SKM-1 (cell line): ENCODE measurements at regions not wholly inside any gene's neighbourhood (a gene's known extent, or its start where the extent isn't known, plus 50 kb on each side); places are given as distances from the start of the nearest gene placed in this dataset.

Experiments used
- DNase-seq: peaks from one replicate; lab custom pipeline; 2025; ENCODE audit not compliant: unreplicated experiment; lab: John Stamatoyannopoulos, UW

DNA sequence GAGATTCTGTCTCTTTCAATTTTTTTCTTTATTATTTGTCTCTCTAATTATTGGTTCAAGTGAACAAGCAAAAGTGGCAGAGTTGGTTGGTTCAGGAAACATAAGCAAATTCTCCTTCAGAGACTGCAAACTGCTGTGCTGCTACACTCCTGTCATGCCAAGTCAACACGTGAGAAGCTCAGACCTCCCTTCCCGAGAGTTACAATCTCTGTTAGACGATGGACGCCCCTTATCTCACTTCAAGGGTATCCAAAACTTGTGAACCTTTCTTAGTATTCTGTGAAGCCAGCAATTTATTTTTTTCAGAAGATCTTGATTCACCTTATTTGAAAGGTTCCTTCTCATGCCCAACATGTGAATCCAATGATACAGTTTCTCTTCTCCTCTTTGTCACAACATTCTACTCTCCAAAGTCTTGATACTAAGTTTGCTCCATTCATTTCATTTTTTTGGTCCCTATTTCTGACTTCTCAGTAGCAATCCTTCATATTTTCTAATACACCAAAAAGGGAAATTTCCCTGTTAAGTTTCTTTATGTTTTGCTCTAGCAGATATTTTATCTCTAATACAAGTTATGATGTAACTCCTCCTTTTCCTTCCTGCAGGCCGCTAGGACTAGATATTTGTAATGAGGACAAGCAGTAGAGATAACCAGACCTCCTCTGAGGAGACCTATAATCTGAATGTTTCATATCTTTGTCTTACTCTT is 448.8 kb upstream of the CITED2 start:
- no peak for DNase-seq

DNA sequence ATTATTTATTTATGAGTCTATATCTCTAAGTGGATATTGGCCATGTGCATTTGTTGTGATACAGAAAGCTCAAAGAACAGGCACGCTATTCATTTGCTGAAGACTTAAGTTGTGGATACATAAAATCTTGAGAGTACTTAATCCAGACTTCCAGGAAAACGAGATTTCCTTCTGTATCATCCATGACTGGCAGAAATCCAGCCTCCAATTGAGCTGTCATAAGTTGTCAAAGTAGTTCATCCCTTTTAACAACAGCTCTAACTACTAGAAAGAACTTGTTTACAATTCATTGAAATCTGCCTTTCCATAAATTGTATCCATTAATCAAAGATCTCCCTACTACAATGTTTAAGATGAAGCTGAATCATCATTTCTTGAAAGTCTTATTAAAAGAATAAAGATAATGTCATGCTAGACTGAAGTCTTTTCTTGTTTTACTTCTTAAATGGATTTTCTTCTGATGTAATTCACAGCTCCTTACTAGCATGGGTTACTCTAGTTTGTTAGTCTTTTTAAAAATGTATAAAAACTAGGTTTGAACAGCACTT is 447.3 kb upstream of the CITED2 start:
- no peak for DNase-seq

DNA sequence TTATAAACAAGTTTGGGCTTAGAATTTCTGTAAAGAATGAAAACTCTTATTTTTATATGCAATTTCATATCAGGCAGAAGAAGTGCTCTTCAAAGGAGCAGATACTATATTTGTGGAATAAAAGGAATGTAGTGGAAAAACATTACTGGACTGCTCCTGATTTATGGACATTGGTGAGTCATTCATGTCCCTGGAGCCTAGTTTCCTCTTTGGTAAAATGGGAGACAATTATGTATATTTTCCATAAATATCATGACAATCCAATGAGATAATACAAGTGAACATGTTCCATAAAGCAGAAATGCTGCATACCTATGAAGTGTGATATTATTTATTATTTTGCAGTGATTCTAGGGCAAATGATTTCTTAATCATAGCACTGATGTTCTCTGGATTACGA is 445.8 kb upstream of the CITED2 start:
- DNase-seq: no peak

DNA sequence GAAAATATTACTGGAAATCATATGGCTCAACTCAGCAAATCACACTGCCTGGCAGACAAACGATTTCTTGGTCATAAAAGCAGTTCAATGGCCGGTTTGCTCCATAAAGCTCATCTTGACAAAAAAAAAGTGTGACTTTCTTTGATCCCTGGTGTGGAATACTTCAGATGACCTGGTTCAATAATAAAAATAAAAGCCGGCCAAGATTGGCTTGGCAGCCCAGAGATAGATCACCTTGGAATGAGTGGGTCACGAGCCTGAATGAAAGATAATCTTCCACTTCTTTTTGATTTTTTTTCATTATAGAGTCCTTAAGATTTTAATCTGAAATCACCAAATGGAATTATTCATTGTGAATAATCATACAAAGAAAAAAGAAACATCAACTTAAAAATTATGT is 445.3 kb upstream of the CITED2 start:
- DNase-seq: no peak

DNA sequence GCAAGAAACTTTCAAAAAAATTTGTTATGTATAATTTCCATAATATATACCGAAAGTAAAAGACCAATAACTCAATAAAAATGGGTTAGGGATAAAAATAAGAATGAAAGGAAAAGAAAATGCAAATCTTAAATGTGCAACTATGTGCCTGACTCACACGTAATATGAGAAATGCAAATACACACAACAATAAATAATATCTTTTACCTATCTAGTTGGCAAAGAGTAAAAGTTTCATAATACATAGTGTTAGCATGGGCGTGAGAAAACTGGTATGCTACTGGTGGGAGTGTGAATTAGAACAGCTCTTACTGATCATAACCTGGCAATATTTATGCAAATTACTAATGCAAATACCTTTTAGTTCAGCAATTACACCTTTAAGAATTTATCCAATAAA is 438.5 kb upstream of the CITED2 start:
- no peak for DNase-seq

DNA sequence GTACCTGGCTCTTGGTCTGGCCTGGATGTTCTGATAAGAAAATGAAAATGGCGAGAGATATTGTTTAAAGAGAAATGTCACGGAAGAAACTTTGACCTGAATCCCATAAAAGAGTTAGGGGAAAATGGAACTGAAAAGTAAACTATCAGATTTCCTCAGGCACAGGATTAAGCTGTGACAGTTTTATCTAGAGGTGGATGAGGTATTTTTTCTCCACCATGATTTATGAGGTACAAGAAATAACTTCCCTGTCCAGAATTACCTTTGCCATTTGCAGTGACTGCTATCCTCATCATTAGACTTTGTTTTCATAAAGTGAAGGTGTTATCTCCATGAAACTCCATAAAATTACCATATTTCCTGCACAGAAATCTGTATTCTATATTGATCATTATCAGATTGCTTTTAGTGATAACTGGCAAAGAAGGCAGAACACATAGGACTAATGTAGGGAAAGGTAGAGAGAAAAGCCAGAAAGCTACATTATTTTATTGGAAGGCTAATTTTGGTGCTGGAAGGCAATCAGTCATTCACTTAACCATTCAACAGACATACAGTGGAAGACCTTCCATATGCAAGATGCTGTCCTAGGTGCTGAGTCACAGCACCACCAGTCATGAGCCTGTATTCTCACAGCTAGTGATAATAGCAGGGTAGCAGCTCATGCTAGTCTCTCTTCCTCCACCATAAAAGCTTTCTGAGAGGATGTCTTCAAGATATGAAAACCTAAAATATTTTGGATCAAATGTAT is 427.3 kb upstream of the CITED2 start:
- DNase-seq: no peak

DNA sequence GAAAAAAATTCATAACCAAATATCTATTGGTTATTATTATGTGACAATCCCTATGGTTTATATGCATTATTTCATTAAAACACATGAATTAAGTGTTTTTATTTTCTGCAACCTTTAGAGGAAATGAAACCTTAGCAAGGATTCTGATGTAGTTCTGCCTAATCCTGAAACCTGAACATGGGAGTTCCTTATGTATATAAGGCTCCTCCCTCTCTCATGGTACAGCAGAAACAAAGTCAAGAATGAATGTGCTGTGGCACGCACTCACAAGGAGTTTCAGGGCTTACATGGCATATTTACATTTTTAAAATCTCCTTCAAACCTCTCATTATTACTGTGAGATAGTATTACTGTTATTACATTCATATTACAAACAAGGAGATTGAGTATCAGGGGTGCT is 426.4 kb upstream of the CITED2 start:
- no peak for DNase-seq

DNA sequence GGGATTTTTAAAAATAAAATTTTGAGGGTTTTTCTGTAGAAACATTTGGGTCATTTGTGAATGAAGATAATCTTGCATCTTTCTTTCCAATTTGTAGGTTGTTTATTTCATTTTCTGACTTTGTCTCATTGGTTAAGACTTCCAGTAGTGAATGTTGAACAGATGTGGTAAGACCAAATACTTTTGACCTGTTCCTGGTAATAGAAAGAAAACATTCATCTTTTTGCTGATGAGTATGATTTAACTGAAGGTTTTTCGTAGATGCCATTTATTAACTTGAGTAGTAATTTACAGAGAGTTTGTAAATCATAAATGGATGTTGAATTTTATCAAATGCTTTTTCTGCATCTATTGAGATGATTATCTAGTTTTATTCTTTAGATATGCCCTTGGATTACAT is 416.1 kb upstream of the CITED2 start:
- DNase-seq: no peak

DNA sequence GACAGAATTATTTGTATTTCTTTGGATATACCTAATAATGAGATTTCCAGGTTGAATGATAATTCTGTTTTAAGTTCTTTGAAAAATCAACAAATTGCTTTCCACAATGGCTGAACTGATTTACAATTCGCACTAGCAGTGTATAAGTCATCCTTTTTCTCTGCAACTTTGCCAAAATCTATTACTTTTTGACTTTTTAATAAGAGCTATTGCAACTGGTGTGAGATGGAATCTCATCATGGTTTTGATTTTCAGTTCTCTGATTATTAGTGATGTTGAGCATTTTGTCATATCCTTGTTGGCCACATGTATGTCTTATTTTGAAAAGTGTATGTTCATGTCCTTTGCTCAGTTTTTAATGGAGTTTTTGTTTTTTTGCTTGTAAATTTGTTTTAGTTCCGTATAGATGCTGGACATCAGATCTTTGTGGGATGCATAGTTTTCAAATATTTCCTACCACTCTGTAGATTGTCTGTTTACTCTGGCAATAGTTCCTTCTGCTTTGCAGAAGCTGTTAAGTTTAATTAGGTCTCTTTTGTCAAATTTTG is 409.8 kb upstream of the CITED2 start:
- DNase-seq: no peak

DNA sequence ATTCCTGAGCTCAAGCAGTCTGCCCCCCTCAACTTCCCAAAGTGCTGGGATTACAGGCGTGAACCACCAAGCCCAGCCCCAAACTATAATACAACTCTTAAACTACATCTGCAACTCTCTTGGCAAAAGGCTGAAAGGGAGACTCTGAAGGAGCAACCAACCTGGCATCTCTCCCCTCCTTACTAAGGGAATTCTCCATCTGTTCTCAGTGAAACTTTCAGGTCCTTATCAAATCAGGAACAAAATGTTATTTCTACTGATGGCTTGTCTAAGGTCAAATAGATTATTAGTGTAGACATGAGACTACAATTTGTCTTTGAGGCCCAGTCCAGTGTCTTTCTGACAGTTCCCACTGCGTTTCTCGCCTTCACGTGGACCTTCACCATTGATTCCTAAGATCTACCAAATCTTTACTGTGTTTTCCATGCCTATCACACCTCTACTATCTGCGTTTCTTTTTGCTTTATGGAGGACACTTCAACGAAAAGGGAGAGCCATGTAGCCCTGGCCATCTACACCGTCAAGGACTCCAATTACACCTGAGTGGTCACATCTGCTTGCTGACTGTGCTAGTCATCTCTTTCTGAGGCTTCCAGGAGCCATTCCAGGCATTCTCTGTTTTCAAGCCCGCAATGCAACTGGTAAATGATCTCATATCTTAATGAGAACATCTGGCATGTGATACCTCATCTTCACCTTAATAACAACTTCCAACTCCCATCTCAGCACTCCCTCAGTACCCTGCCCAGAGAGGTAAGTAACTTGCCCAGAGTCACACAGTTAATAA is 405.7 kb upstream of the CITED2 start:
- DNase-seq: no peak

DNA sequence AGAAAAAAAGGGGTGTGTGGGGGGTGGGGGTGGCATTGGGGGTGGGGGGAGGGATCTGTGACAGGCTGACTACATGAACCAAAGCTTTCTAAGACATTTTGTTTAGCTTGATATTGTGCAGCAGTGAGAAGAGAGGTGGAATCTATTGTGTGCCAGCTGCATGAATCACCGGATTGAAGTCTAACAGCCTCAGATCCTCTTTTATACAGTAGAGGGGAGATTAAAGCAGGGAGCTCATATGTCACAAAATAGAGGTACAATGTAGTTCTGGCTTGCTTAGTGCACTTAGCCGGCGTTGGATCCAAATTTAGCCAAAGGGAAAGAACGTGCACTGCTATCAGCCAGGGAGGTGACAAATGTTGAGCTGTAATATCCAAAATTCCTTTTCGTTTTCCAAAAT is 404.2 kb upstream of the CITED2 start:
- DNase-seq: no peak

DNA sequence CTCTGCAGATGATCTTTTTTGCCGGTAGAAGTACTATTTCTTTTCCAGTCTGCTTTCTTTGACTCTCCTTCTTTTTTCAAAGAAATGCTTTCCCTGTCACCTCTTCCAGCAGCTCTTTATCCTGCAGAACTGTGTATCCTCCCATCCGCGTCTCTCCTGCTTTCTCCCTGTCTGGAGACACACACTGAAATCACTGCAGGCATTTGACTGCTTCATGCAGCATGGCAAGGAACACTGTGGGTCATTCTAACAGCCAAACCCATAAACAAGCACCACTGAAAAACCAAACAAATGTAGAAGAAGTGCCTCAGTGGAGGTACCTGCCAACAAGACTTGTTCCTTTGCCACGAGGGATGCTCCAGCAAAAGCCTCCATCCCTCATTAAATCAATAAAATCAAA is 403.7 kb upstream of the CITED2 start:
- no peak for DNase-seq

DNA sequence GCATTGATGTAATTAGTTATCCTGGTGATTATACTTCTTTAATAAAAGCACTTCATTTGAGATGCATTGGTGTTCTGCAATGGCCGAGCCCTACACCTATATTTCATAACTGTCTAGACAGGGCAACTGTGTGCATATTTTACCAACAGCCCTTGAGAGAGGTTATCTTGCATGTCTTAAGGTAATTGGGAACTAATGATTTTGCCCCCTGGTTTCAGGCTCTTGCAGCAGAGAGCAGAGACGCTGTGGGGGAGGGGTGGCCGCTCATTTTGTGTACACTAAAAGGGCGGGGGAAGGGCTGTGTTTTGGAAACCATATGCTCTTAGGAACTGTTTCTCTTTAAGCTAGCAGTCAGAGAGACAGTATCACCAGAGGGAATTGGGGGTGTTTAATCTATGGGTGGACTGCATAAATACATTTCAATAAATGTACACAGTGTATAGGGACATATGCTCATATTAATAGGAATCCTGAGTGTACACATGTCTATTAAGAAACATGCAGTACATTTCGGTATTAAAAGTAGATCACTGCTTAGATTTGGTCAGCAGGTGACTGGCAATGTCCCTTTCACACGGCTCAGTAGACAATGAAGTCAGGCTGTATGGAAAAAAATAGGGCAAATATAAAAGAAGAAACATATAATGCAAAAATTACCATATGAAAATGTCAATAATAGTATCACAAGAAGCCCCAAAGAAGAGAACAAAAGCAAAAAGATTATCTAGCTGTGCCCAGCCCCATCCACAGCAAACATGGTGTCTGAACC is 402.9 kb upstream of the CITED2 start:
- DNase-seq: no peak

DNA sequence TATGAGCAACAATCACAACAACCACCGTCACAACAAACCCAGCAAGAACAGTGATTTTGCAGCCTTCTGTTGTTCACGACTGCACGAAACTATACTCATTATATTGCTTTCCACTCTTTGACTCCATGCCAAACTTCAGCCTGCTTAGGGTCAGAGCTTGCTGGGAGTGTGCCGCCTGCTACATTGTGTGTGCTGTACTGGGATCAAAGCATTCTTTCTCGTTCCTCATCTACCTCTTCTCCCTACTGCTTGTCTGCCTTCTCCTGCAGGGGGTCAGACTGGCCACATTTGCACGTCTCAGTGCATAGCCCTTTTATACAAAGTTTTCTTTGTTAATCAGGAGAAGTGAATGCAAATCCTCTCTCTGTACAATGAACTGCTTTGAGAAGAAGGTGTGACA is 401.6 kb upstream of the CITED2 start:
- no peak for DNase-seq

DNA sequence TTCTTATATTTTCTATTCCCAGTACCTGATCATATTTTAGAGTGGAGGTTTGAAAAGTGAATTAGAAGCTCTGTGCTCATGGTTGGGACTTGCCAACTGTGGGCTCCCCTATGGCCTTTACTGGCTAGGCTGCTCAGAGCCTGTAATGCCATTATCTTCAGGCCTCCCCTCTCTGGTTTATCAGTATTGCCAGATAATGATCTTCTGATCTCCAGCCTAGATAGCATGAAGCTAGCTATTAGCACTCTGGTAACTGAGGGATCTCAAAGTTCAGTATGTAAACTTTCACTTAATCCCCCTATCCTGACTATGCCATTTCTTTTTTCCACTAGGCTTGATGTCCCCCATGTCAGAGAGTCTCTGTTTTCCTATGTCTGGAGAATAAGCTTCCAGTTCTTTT is 393.7 kb upstream of the CITED2 start:
- DNase-seq: no peak

DNA sequence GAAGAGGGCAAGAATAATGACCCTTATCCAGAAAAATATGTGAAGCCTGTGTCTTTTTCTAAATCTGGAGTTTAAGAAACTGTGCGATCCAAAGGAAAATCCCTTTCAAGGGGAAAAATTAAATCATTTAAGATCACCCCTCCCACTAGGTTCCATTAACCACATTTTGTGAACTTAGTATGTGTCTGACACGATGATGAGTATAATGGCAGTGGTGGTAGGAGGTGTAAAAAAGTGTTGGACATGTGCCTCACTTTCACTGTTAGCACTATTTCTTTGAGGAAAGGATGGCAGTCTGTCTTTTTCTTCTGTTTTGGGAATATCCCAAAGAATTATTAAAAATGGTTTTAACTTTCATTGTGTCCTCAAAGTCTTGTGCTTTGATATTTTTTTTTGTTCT is 392.3 kb upstream of the CITED2 start:
- no peak for DNase-seq

DNA sequence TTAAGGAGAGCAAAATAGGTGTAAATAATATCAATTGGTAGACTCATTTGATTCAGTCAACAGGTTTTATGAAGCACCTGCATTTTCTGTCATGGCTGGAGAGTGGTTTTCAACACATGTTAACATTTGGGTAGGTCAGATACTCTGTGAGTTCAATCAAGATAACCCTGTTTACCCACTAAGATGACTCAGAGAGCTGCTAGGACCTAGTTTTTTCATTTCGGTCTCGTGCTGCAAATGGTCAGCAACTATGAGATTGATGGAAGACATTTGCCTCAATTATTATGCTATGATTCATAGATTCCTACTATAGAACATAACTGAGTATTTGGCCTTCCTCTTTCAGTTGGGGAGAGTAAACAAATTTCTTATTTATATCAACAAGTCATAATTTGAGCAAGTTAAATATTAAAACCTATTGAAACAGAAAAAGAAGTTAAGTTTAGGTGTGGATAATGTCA is 391.4 kb upstream of the CITED2 start:
- no peak for DNase-seq

DNA sequence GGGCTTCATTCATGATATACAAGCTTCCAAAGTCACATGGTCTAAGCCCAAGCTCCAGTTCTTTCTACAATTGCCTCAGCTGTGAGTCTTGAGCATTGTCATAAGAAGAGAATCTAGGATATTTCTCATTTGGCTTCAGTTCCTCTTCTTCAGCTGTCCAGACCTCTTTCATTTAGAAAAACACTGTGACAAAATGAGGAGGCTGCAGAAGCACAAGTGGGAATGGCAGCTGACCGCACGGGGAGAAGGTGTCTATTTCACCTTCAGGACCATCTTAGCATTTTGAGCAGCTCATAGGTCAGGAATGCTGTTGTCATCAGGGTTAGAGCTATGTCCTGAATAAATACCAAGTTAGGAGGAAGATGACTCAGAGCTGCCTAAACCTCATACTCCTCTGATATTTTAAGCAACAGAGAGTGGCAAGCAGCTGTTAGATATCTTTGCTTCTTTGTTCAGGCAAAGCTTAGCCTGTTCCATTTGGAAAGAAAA is 390.1 kb upstream of the CITED2 start:
- DNase-seq: peak; percentile 60

DNA sequence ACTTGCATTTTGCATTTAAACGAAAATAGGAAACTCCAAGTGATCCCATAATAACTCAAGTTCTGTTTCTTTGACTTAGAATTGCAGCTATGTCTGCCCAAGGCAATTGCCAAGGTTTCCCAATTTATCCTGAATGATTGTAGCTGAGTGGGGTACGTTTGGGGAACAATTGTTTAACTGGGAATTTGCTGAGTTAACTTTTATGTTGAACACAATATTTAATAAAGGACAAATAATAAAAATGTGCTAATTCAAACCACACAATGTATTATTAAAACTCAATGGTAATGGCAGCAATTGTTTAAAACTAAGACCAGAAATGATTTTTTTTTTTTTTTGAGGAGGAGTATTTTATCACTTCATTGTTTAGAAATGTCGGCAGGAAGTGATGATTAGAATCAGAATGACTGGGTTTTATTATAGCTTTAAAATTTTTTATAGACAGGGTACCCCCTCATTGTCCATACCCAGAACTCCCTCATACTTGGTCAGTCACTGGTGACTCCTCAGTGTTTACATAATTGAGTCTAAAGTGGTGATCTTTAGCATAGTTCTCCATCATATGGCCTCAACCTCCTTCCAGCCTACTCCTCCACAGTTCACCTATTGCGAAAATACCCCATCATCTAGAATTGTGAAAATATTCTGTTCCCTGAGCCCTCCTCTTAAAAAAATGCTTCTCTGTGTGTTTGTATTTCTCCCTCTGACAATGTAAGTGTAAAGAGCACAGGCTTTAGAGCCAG is 389.2 kb upstream of the CITED2 start:
- DNase-seq: peak; percentile 54

DNA sequence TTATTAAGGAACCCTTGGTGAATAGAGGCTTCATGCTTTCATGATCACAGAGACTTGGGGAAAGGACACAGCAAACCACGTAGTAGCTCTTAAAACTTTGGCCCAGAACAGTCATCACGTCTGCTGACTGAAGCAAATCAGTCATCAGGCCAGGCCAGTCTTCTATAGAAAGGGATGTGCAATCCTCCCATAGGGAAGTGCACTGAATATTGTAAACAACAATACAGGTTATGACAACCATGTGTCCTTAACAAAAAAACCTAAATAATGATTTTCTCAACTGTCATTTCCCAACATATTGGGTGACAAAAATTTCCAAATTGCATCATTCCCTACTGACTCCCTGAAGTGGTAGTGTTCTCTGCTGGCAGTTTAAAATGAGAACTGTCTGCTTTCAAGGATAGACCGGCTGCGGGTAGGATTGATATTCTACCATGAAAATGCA is 388.2 kb upstream of the CITED2 start:
- no peak for DNase-seq
